Tibial artery (tissue), 4 donors: ENCODE measurements at regions not wholly inside any gene's neighbourhood (a gene's known extent, or its start where the extent isn't known, plus 50 kb on each side); places are given as distances from the start of the nearest gene placed in this dataset.

Experiments used
- DNase-seq, 2 donors: peaks; one replicate each; pipeline ENCODE4 v3.0.0-alpha.2; 2019
- H3K27ac ChIP-seq, 2 donors: fragments of 200-600 bp; sonication (generic) in 1 of 2; 1 replicate in 1 of 2; 2 replicates in 1 of 2; pipeline ENCODE4 v1.5.1; 2018 to 2019; ENCODE audit warnings: mild to moderate bottlenecking in 1 of 2
- H3K27me3 ChIP-seq, 2 donors: fragments of 200-600 bp; sonication (generic) in 1 of 2; one replicate each; pipeline versions ENCODE4 v1.5.1 to v1.6.0; 2016 to 2019
- H3K36me3 ChIP-seq, 3 donors: fragments of 200-600 bp; sonication (generic) in 2 of 3; one replicate each; pipeline ENCODE4 v1.5.1; 2016 to 2019; ENCODE audit warnings: mild to moderate bottlenecking in 2 of 3
- H3K4me1 ChIP-seq, 4 donors: fragments of 200-600 bp; sonication (generic) in 2 of 4; 1 replicate in 3 of 4; 2 replicates in 1 of 4; pipeline ENCODE4 v1.5.1; 2016 to 2019
- H3K4me3 ChIP-seq, 2 donors: fragments of 200-600 bp; sonication (generic) in 1 of 2; 1 replicate in 1 of 2; 2 replicates in 1 of 2; pipeline ENCODE4 v1.5.1; 2018 to 2019; ENCODE audit warnings: mild to moderate bottlenecking in 2 of 2
- H3K9me3 ChIP-seq, 3 donors: fragments of 200-600 bp; sonication (generic) in 1 of 3; one replicate each; pipeline ENCODE4 v1.5.1; 2016 to 2019
- intact Hi-C: fragments of 100-400 bp; cut with DNase I; formaldehyde crosslinking; loops from one replicate; pipeline ENCODE4 v1.15.0; 2023; ENCODE audit warnings: low total_unique reads
- TF ChIP-seq, protein P1 (sequence below), 2 experiments: fragments of 200-600 bp in 1 of 2; fragments of 450-650 bp in 1 of 2; IDR thresholded peaks; one replicate each; pipeline ENCODE4 v1.5.1; 2017 to 2019; ENCODE audit warnings: antibody characterized with exemption in 2 of 2, mild to moderate bottlenecking in 1 of 2, moderate library complexity in 1 of 2

DNA sequence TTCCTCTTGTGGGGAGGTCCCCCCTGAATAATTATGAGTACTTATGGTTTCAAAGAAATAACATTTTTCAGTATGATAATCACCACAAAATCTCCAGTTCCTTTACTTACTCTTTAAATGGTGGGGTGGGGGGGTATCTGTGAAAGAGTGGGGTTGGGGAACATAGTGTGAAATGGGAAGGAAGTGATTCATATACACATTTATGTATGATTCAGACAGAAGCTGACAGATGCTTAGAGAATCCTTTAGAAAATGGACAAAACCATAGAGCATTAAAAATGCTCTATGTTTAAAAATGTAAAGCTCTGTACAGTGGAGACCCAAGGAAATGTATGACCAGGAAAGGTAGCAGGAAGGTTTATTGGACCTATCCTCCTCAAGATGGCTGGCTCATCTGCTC lies 267.5 kb upstream of the GRIA1 start:
- no peak for DNase-seq
- Histone ChIP-seq H3K27ac (no peak overlapping the region), H3K4me1 (no peaks in the 10 kb centered on the region), H3K36me3 (no peaks in the 10 kb centered on the region), H3K27me3 (no peaks in the 10 kb centered on the region), H3K4me3 (no peak overlapping the region), H3K9me3 (peaks cover 0 to 5% (median 2%) of the 10 kb centered on the region in 3 donors)
- intact Hi-C loops = no loop called here
- TF ChIP-seq, protein P1, sequence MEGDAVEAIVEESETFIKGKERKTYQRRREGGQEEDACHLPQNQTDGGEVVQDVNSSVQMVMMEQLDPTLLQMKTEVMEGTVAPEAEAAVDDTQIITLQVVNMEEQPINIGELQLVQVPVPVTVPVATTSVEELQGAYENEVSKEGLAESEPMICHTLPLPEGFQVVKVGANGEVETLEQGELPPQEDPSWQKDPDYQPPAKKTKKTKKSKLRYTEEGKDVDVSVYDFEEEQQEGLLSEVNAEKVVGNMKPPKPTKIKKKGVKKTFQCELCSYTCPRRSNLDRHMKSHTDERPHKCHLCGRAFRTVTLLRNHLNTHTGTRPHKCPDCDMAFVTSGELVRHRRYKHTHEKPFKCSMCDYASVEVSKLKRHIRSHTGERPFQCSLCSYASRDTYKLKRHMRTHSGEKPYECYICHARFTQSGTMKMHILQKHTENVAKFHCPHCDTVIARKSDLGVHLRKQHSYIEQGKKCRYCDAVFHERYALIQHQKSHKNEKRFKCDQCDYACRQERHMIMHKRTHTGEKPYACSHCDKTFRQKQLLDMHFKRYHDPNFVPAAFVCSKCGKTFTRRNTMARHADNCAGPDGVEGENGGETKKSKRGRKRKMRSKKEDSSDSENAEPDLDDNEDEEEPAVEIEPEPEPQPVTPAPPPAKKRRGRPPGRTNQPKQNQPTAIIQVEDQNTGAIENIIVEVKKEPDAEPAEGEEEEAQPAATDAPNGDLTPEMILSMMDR (IDR thresholded peaks at IDR 0.05) = no peak

DNA sequence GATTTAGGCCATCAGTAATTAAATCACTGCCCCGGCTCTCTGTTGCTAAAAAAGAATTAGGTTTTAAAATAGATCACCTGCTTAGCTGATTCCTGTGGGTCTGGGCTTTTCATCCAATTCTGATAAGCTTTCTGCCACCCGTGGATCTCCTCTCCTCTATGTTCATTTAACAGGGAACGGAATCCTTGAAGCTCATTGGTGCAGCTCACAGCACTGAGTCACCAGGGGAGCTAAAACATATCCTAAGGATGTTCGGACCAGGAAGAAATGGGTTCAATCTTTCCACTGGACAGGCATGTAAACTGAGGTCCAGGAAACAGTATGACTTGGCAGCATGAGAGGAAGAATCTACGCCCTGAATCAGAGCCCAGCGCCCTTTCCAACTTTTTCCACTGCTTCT lies 267.1 kb upstream of the GRIA1 start:
- TF ChIP-seq, protein P1 (IDR thresholded peaks at IDR 0.05) = no peak
- intact Hi-C loops = no loop called here
- no peak for DNase-seq
- peaks cover 0 to under 1% (median 0%) of the 10 kb centered on the region in 3 donors for H3K9me3 ChIP-seq
- H3K4me3 ChIP-seq = no peak overlapping the region
- H3K36me3 ChIP-seq = no peaks in the 10 kb centered on the region
- H3K27ac ChIP-seq = no peak overlapping the region
- H3K27me3 ChIP-seq = no peaks in the 10 kb centered on the region
- no peaks in the 10 kb centered on the region for H3K4me1 ChIP-seq

DNA sequence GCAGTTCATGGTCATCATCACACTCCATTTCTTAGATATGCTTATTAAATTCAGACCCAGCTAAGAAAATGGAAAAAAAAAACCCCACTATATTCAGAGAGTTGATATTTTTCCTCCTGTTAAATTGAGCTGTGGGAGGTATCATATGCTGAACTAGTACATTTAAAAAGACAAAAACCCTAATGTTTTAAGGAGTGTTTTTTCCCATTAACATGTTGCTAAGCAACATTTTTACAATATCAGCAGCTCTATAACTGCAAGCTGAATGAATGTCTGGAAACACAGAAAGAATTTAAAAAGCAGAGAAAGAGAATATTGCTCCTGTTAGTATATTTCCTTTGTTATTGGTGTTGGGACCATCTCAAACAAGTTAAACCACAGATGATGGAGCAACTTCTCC lies 265.8 kb upstream of the GRIA1 start:
- Histone ChIP-seq H3K4me3 (no peak overlapping the region), H3K27ac (no peak overlapping the region), H3K9me3 (no peaks in the 10 kb centered on the region), H3K27me3 (no peaks in the 10 kb centered on the region), H3K36me3 (no peaks in the 10 kb centered on the region), H3K4me1 (no peaks in the 10 kb centered on the region)
- intact Hi-C loops = no loop called here
- DNase-seq = no peak
- TF ChIP-seq, protein P1 (IDR thresholded peaks at IDR 0.05) = no peak

DNA sequence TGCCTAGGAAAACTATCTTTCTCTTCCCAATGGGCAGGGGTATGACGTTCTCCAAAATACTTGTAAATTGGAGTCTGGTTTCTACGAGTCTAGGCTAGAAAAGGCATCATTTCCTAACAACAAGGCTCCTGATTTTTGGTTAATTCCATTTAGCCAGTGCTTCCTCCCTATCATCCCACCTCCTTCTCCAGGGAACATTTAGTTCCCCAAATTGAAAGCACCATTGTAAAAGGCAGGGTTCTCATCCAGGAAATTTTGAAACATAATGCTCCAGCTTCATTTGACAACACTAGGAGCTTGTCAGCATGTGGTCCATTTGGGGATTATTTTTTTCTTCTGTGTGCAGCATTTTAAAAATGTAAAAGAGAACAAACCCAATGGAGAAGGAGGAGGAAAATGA lies 256.5 kb upstream of the GRIA1 start:
- Histone ChIP-seq H3K9me3 (no peaks in the 10 kb centered on the region), H3K4me1 (no peaks in the 10 kb centered on the region), H3K36me3 (no peaks in the 10 kb centered on the region), H3K27ac (no peak overlapping the region), H3K4me3 (no peak overlapping the region), H3K27me3 (no peaks in the 10 kb centered on the region)
- intact Hi-C loops = no loop called here
- TF ChIP-seq, protein P1 (IDR thresholded peaks at IDR 0.05) = no peak
- no peak for DNase-seq

DNA sequence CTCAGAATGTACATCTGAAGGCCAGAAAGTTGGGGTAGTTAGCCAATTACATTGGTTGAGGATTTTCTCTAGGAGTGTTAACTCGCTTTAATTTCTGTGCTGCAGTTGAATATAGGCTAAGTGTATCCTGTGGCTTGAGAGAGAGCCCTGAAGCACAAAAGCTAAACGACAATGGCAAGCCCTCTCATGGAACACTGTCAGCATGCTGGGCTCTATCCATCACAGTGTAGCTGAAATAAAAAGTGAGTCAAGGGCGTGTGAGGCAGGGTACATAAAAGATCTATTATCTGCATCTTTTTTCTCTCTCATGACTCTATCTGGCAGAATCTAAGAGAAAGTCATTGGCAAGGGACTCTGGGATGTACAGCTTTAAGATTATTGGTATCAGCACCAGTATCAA lies 254.2 kb upstream of the GRIA1 start:
- intact Hi-C loops = no loop called here
- DNase-seq = no peak
- H3K27ac ChIP-seq = no peak overlapping the region
- TF ChIP-seq, protein P1 (IDR thresholded peaks at IDR 0.05) = no peak
- no peaks in the 10 kb centered on the region for H3K27me3 ChIP-seq
- no peaks in the 10 kb centered on the region for H3K36me3 ChIP-seq
- H3K4me1 ChIP-seq = no peaks in the 10 kb centered on the region
- H3K9me3 ChIP-seq = no peaks in the 10 kb centered on the region
- H3K4me3 ChIP-seq = no peak overlapping the region

DNA sequence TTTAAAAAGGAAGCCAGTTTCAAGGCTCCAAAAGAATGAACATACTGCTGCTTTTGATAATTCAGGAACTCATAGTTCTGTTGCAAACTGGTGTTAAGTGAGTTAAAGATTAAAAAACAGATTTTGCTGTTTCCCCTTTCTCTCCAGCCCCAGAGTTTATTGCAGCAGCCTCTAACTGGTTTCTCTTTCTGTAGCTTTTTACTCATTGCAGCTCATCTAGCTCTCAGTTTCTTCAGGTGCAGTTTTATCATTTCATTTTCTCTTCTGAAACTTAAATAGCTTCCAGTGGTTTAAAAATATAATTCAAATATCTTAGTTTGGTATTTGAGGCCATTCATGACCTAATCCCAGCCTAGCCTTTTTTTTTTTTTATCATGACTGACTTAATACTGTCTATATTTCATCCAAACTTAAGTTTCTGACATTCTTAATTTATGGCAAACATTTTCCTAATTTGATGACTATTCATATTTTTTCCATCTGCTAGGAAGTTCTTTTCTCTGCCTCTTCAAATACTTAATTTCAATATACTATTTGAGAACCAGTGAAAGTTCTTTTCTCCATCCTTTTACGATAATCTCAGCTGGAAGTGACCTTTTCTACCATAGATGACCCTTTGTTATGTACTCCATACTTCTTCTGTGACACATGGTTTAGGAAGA lies 252.7 kb upstream of the GRIA1 start:
- no peaks in the 10 kb centered on the region for H3K27me3 ChIP-seq
- no peaks in the 10 kb centered on the region for H3K4me1 ChIP-seq
- no peak for DNase-seq
- intact Hi-C loops = no loop called here
- H3K9me3 ChIP-seq = no peaks in the 10 kb centered on the region
- H3K36me3 ChIP-seq = no peaks in the 10 kb centered on the region
- H3K27ac ChIP-seq = no peak overlapping the region
- no peak overlapping the region for H3K4me3 ChIP-seq
- TF ChIP-seq, protein P1 (IDR thresholded peaks at IDR 0.05) = no peak
